ENCODE measurements at regions not wholly inside any gene's neighbourhood (a gene's known extent, or its start where the extent isn't known, plus 50 kb on each side); places are given as distances from the start of the nearest gene placed in this dataset.

GRCh38 chr2:216279031-216279430 is 93.3 kb downstream of the MARCHF4 start:
- Histone ChIP-seq H3K4me2 (no peak overlapping the region), H3K9me3 (no peaks in the 10 kb centered on the region), H3K27ac (no peak overlapping the region), H3K4me1 (no peaks in the 10 kb centered on the region), H3K4me3 (no peak overlapping the region)
- POLR2A ChIA-PET = no interaction called here
- TF ChIP-seq ESRRA (IDR thresholded peaks at IDR 0.05; ENCODE audit: borderline replicate concordance, low read length) (no peak), TP53 (CRISPR knock-in tag; IDR thresholded peaks at IDR 0.05) (no peak), ZNF302 (CRISPR knock-in tag; IDR thresholded peaks at IDR 0.05) (no peak), NR3C1 (IDR thresholded peaks at IDR 0.05) (no peak), NFE2L2 (conservative IDR thresholded peaks at IDR 0.05; ENCODE audit: low read length) (no peak), KDM5A (IDR thresholded peaks at IDR 0.05) (no peak), SREBF2 (IDR thresholded peaks at IDR 0.05) (no peak), EP300 (IDR thresholded peaks at IDR 0.05) (no peak), JUN (IDR thresholded peaks at IDR 0.05) (no peak), MAX (IDR thresholded peaks at IDR 0.05) (no peak), CHD2 (IDR thresholded peaks at IDR 0.05; ENCODE audit: low read length, partially characterized antibody) (no peak)
- ATAC-seq (no peak), DNase-seq (ENCODE audit: low read depth in 1 of 2, low spot score in 1 of 2) (no peak), FAIRE-seq (no peak)
- WGBS (ENCODE audit: missing lambda C conversion rate) = 85% methylated on average over 5 of the region's 5 CpGs
- CTCF ChIA-PET = no interaction called here

- TF ChIP-seq BHLHE40 (IDR thresholded peaks at IDR 0.05; ENCODE audit: low read depth, low read length) (no peak), HEYL (CRISPR knock-in tag; IDR thresholded peaks at IDR 0.05) (no peak), KDM1A (IDR thresholded peaks at IDR 0.05; ENCODE audit: low read depth) (no peak), NR3C1 (IDR thresholded peaks at IDR 0.05) (no peak), TFCP2L1 (CRISPR knock-in tag; IDR thresholded peaks at IDR 0.05) (no peak), MAX (IDR thresholded peaks at IDR 0.05) (no peak), ZFP36 (IDR thresholded peaks at IDR 0.05; ENCODE audit: borderline replicate concordance, partially characterized antibody) (no peak), EP300 (IDR thresholded peaks at IDR 0.05) (no peak), HMGXB4 (CRISPR knock-in tag; IDR thresholded peaks at IDR 0.05; ENCODE audit: borderline replicate concordance) (no peak), PHF8 (IDR thresholded peaks at IDR 0.05; ENCODE audit: borderline replicate concordance, low read depth) (no peak), MAFK (IDR thresholded peaks at IDR 0.05; ENCODE audit: partially characterized antibody) (no peak), ATOH8 (CRISPR knock-in tag; IDR thresholded peaks at IDR 0.05; ENCODE audit: low read depth) (no peak), NFE2L2 (conservative IDR thresholded peaks at IDR 0.05; ENCODE audit: low read length) (no peak), ESRRA (IDR thresholded peaks at IDR 0.05; ENCODE audit: borderline replicate concordance, low read length) (no peak), RAD21 (conservative IDR thresholded peaks at IDR 0.05 in 1 of 2, IDR thresholded peaks at IDR 0.05 in 1 of 2) (no peak), REST (IDR thresholded peaks at IDR 0.05) (no peak), POLR2A (IDR thresholded peaks at IDR 0.05; ENCODE audit: low read length) (no peak), USF2 (IDR thresholded peaks at IDR 0.05) (no peak), JUNB (IDR thresholded peaks at IDR 0.05) (no peak), JUN (IDR thresholded peaks at IDR 0.05) (no peak)
- Histone ChIP-seq H3K4me2 (no peak overlapping the region), H3K27ac (no peak overlapping the region), H3K9me3 (no peaks in the 10 kb centered on the region), H3K4me3 (no peak overlapping the region), H3K4me1 (no peaks in the 10 kb centered on the region)
- FAIRE-seq (no peak), DNase-seq (ENCODE audit: low read depth in 1 of 2, low spot score in 1 of 2) (no peak), ATAC-seq (no peak)
- CTCF ChIA-PET = interaction anchor here (0.6 kb wide), 1 partner anchor 9 kb away, joined by 3 read pairs; no protein-coding TSS in a partner anchor
- POLR2A ChIA-PET = no interaction called here
- 100% methylated on average over 2 of the region's 2 CpGs for WGBS (ENCODE audit: missing lambda C conversion rate)
Measured at GRCh38 chr2:216275890-216276289, 96.4 kb downstream of the MARCHF4 start.
